Neural cell (in vitro differentiated cells): ENCODE measurements at regions not wholly inside any gene's neighbourhood (a gene's known extent, or its start where the extent isn't known, plus 50 kb on each side); places are given as distances from the start of the nearest gene placed in this dataset.

Source experiments
- H2AFZ ChIP-seq: fragments of 200-600, 300-800 bp; sonication (generic), shearing (Covaris generic); 2 replicates; pipeline ENCODE4 v1.6.0; 2014; ENCODE audit warnings: low read depth, mild to moderate bottlenecking, antibody characterized with exemption, low read length, moderate library complexity
- H3F3A ChIP-seq: fragments of 200-600 bp; shearing (Covaris generic); 2 replicates; pipeline ENCODE4 v1.6.1; 2016; ENCODE audit warnings: mild to moderate bottlenecking, moderate library complexity, mixed read lengths, antibody characterized with exemption, low read length; ENCODE audit not compliant: insufficient read depth, poor library complexity, severe bottlenecking
- H3K27ac ChIP-seq: fragments of 200-600, 300-800 bp; sonication (generic), shearing (Covaris generic); 2 replicates; pipeline ENCODE4 v1.5.1; 2014; ENCODE audit warnings: mild to moderate bottlenecking, low read length, moderate library complexity
- H3K27me3 ChIP-seq: fragments of 300-800, 200-600 bp; sonication (generic), shearing (Covaris generic); 2 replicates; pipeline ENCODE4 v1.6.0; 2014; ENCODE audit warnings: mild to moderate bottlenecking, low read depth, low read length, moderate library complexity; ENCODE audit not compliant: insufficient read depth
- H3K36me3 ChIP-seq: fragments of 300-800, 200-600 bp; sonication (generic), shearing (Covaris generic); 2 replicates; pipeline ENCODE4 v1.5.1; 2014; ENCODE audit warnings: mild to moderate bottlenecking, antibody characterized with exemption, low read length, moderate library complexity; ENCODE audit not compliant: insufficient read depth
- H3K4me2 ChIP-seq: fragments of 300-800, 200-600 bp; sonication (generic), shearing (Covaris generic); 2 replicates; pipeline ENCODE4 v1.6.0; 2014; ENCODE audit warnings: mild to moderate bottlenecking, low read length
- H3K4me3 ChIP-seq: fragments of 300-800, 200-600 bp; sonication (generic), shearing (Covaris generic); 2 replicates; pipeline ENCODE4 v1.5.1; 2014; ENCODE audit warnings: mild to moderate bottlenecking, low read length, moderate library complexity
- H3K79me2 ChIP-seq: fragments of 200-600 bp; shearing (Covaris generic); replicated peaks from 2 replicates; pipeline ENCODE4 v1.6.0; 2014; ENCODE audit warnings: mild to moderate bottlenecking, low read length, moderate library complexity; ENCODE audit not compliant: insufficient read depth
- H3K9ac ChIP-seq: fragments of 300-800, 200-600 bp; sonication (generic), shearing (Covaris generic); 2 replicates; pipeline ENCODE4 v1.6.1; 2016; ENCODE audit warnings: mild to moderate bottlenecking, low read length, mixed read lengths
- H3K9me2 ChIP-seq: fragments of 200-600 bp; shearing (Covaris generic); 2 replicates; pipeline ENCODE4 v1.6.1; 2016; ENCODE audit warnings: mild to moderate bottlenecking, low read length, mixed read lengths; ENCODE audit not compliant: insufficient read depth
- H3K9me3 ChIP-seq: fragments of 200-600, 300-800 bp; sonication (generic), shearing (Covaris generic); 2 replicates; pipeline ENCODE4 v1.6.1; 2016; ENCODE audit warnings: mild to moderate bottlenecking, mixed run types, low read length, moderate library complexity, mixed read lengths
- H4K20me1 ChIP-seq: fragments of 200-600 bp; shearing (Covaris generic); 2 replicates; pipeline ENCODE4 v1.6.1; 2016; ENCODE audit warnings: mild to moderate bottlenecking, mixed run types; ENCODE audit not compliant: insufficient read depth
- EP300 ChIP-seq: fragments of 450-650 bp; conservative IDR thresholded peaks from 2 replicates; pipeline ENCODE4 v1.6.1; 2014; ENCODE audit warnings: antibody characterized with exemption, mild to moderate bottlenecking, moderate library complexity; ENCODE audit not compliant: poor library complexity, severe bottlenecking
- EZH2 ChIP-seq: fragments of 200-600, 300-800 bp; shearing (Covaris generic), sonication (generic); IDR thresholded peaks from 2 replicates; pipeline ENCODE4 v1.6.1; 2014; ENCODE audit warnings: antibody characterized with exemption, low read length, borderline replicate concordance, mild to moderate bottlenecking; ENCODE audit not compliant: insufficient read depth, poor library complexity, severe bottlenecking
- MXI1 ChIP-seq: fragments of 450-650 bp; conservative IDR thresholded peaks from 2 replicates; pipeline ENCODE4 v1.6.1; 2014; ENCODE audit warnings: antibody characterized with exemption, mild to moderate bottlenecking; ENCODE audit not compliant: poor library complexity, severe bottlenecking
- POLR2AphosphoS5 ChIP-seq: IDR thresholded peaks from 2 replicates; pipeline ENCODE4 v1.6.1; 2012
- RAD21 ChIP-seq: fragments of 450-650 bp; conservative IDR thresholded peaks from 2 replicates; pipeline ENCODE4 v1.6.1; 2014; ENCODE audit warnings: antibody characterized with exemption, mild to moderate bottlenecking, moderate library complexity
- SMC3 ChIP-seq: fragments of 450-650 bp; conservative IDR thresholded peaks from 2 replicates; pipeline ENCODE4 v1.6.1; 2014; ENCODE audit warnings: antibody characterized with exemption, mild to moderate bottlenecking, moderate library complexity; ENCODE audit not compliant: poor library complexity
- TAF1 ChIP-seq: IDR thresholded peaks from 2 replicates; pipeline ENCODE4 v1.6.1; 2012; ENCODE audit warnings: low read depth
- TF ChIP-seq, protein P1 (sequence below): IDR thresholded peaks from 2 replicates; pipeline ENCODE4 v1.6.1; 2012; ENCODE audit warnings: borderline replicate concordance
- TF ChIP-seq, protein P2 (sequence below): fragments of 450-650 bp; IDR thresholded peaks from 2 replicates; pipeline ENCODE4 v1.5.1; 2014; ENCODE audit warnings: antibody characterized with exemption, mild to moderate bottlenecking, moderate library complexity; ENCODE audit not compliant: poor library complexity, severe bottlenecking

DNA sequence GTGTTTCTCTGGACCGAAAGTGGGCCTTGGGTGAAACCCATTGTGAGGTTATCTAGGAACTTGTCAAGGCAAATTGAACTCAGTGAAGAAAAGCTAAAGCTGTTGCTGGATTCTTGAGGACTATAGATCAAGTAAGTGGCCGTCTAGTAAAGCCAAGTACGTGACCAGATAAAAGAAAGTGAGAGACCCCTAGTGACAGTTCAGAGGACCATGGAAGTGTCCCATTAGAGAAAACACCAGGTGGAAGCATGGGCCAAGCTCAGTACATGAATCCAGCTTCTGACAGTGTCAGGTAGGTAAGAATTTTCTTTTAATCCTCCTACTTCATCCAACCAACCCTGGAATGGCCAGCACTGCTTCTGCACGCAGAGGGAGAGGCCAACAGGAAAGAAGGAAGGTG lies 349.3 kb upstream of the RGMA start:
- Histone ChIP-seq H3K79me2 (no peaks in the 10 kb centered on the region), H3K9ac (no peak overlapping the region), H3K4me2 (no peak overlapping the region), H3K9me2 (no peaks in the 10 kb centered on the region), H3F3A (no peaks in the 10 kb centered on the region), H4K20me1 (no peaks in the 10 kb centered on the region), H2AFZ (no peak overlapping the region), H3K27ac (no peak overlapping the region), H3K9me3 (no peaks in the 10 kb centered on the region), H3K36me3 (no peaks in the 10 kb centered on the region), H3K4me3 (no peak overlapping the region), H3K27me3 (no peaks in the 10 kb centered on the region)
- no peak for TF ChIP-seq TAF1
- TF ChIP-seq SMC3 = no peak
- TF ChIP-seq MXI1 = no peak
- no peak for TF ChIP-seq POLR2AphosphoS5
- TF ChIP-seq EZH2 = no peak

DNA sequence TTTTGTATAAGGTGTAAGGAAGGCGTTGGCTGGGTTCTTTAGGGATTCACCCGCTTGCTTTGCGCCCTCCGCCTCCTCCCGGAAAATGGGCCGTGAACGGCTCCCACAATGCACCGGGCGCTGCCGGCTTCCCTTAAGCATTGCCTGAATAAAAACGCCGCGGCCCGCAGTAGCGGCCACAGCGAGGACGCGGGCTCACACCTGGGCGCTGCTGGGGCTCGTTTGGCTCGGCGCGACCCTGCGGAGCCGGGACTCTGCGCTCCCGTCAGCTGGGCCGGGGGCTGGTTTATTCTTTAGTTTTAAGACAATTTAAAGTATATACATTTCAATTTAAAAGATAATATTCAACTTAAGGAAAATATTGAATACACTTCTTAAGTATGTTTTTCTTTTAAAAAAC lies 343.5 kb upstream of the RGMA start:
- Histone ChIP-seq H3K9me2 (no peaks in the 10 kb centered on the region), H3K36me3 (no peaks in the 10 kb centered on the region), H3K27ac (no peak overlapping the region), H3K4me2 (no peak overlapping the region), H3K79me2 (no peaks in the 10 kb centered on the region), H4K20me1 (no peaks in the 10 kb centered on the region), H3K27me3 (no peaks in the 10 kb centered on the region), H3K9me3 (no peaks in the 10 kb centered on the region), H3K9ac (no peak overlapping the region), H2AFZ (no peak overlapping the region), H3F3A (no peaks in the 10 kb centered on the region), H3K4me3 (no peak overlapping the region)
- TF ChIP-seq EP300 = no peak
- TF ChIP-seq MXI1 = no peak
- TF ChIP-seq, protein P1, sequence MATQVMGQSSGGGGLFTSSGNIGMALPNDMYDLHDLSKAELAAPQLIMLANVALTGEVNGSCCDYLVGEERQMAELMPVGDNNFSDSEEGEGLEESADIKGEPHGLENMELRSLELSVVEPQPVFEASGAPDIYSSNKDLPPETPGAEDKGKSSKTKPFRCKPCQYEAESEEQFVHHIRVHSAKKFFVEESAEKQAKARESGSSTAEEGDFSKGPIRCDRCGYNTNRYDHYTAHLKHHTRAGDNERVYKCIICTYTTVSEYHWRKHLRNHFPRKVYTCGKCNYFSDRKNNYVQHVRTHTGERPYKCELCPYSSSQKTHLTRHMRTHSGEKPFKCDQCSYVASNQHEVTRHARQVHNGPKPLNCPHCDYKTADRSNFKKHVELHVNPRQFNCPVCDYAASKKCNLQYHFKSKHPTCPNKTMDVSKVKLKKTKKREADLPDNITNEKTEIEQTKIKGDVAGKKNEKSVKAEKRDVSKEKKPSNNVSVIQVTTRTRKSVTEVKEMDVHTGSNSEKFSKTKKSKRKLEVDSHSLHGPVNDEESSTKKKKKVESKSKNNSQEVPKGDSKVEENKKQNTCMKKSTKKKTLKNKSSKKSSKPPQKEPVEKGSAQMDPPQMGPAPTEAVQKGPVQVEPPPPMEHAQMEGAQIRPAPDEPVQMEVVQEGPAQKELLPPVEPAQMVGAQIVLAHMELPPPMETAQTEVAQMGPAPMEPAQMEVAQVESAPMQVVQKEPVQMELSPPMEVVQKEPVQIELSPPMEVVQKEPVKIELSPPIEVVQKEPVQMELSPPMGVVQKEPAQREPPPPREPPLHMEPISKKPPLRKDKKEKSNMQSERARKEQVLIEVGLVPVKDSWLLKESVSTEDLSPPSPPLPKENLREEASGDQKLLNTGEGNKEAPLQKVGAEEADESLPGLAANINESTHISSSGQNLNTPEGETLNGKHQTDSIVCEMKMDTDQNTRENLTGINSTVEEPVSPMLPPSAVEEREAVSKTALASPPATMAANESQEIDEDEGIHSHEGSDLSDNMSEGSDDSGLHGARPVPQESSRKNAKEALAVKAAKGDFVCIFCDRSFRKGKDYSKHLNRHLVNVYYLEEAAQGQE = no peak
- no peak for TF ChIP-seq TAF1
- TF ChIP-seq, protein P2, sequence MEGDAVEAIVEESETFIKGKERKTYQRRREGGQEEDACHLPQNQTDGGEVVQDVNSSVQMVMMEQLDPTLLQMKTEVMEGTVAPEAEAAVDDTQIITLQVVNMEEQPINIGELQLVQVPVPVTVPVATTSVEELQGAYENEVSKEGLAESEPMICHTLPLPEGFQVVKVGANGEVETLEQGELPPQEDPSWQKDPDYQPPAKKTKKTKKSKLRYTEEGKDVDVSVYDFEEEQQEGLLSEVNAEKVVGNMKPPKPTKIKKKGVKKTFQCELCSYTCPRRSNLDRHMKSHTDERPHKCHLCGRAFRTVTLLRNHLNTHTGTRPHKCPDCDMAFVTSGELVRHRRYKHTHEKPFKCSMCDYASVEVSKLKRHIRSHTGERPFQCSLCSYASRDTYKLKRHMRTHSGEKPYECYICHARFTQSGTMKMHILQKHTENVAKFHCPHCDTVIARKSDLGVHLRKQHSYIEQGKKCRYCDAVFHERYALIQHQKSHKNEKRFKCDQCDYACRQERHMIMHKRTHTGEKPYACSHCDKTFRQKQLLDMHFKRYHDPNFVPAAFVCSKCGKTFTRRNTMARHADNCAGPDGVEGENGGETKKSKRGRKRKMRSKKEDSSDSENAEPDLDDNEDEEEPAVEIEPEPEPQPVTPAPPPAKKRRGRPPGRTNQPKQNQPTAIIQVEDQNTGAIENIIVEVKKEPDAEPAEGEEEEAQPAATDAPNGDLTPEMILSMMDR = no peak
- TF ChIP-seq POLR2AphosphoS5 = no peak
- TF ChIP-seq RAD21 = no peak
- TF ChIP-seq SMC3 = no peak
- no peak for TF ChIP-seq EZH2
